ENCODE measurements at regions not wholly inside any gene's neighbourhood (a gene's known extent, or its start where the extent isn't known, plus 50 kb on each side); places are given as distances from the start of the nearest gene placed in this dataset.

DNA sequence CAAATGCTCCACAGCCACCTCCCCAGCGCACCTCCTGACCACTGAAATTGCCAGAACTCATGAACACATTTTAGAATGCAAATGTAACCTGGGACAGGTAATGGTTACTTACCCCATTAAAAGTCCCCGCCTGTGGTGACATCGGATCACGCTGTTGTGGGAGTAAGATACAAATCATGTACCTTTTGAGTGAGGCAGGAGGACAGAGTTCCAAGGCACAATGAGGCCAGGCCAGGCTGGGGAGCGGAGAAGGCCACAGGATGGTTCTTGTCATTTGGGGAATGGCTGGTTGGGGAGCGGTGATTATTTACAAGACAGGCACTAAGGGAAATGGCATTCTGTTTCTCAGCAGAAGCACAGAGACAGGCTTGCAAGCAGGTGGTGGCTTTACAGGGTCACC lies 490.0 kb downstream of the EDEM1 start:
- no peak for TF ChIP-seq GATA3 (IDR thresholded peaks at IDR 0.05; ENCODE audit: low read depth, low read length)
- no peak for TF ChIP-seq GATA2 (IDR thresholded peaks at IDR 0.05; ENCODE audit: low read depth, low read length)
